ENCODE measurements at regions not wholly inside any gene's neighbourhood (a gene's known extent, or its start where the extent isn't known, plus 50 kb on each side); places are given as distances from the start of the nearest gene placed in this dataset.
"Not testable (repeated sequence)": the region's sequence is repeated elsewhere in the genome, so short reads cannot be mapped to it uniquely, and the experiment has no call there.

- no peak for DNase-seq
Measured at GRCh38 chr16:59658572-59658971, 924.5 kb upstream of the GOT2 start.

GRCh38 chr16:59655031-59655430 is 920.9 kb upstream of the GOT2 start:
- no peak for DNase-seq

- no peak for DNase-seq
Measured at GRCh38 chr16:59654455-59654854, 920.3 kb upstream of the GOT2 start.

- DNase-seq, result no peak
Measured at GRCh38 chr16:59651662-59652061, 917.5 kb upstream of the GOT2 start.

- DNase-seq, result no peak
Measured at GRCh38 chr16:59645194-59645593, 911.1 kb upstream of the GOT2 start.

- DNase-seq, result no peak
Measured at GRCh38 chr16:59635674-59636073, 901.6 kb upstream of the GOT2 start.

GRCh38 chr16:59634951-59635350 is 900.8 kb upstream of the GOT2 start:
- DNase-seq, result no peak

GRCh38 chr16:59634004-59634579 is 900.0 kb upstream of the GOT2 start:
- DNase-seq, result no peak

GRCh38 chr16:59632276-59632855 is 898.2 kb upstream of the GOT2 start:
- DNase-seq, result no peak

- DNase-seq, result not testable (repeated sequence)
Measured at GRCh38 chr16:59624381-59624780, 890.3 kb upstream of the GOT2 start.

- DNase-seq, result no peak
Measured at GRCh38 chr16:59614466-59615240, 880.5 kb upstream of the GOT2 start.

GRCh38 chr16:59612910-59613620 is 878.9 kb upstream of the GOT2 start:
- not testable (repeated sequence) for DNase-seq

- no peak for DNase-seq
Measured at GRCh38 chr16:59612094-59612493, 878.0 kb upstream of the GOT2 start.

- DNase-seq, result no peak
Measured at GRCh38 chr16:59611556-59611955, 877.4 kb upstream of the GOT2 start.

- DNase-seq, result no peak
Measured at GRCh38 chr16:59605706-59606105, 871.6 kb upstream of the GOT2 start.

- DNase-seq, result no peak
Measured at GRCh38 chr16:59604354-59604753, 870.2 kb upstream of the GOT2 start.

GRCh38 chr16:59601452-59601851 is 867.3 kb upstream of the GOT2 start:
- no peak for DNase-seq

GRCh38 chr16:59597269-59597668 is 863.2 kb upstream of the GOT2 start:
- no peak for DNase-seq

GRCh38 chr16:59596693-59597092 is 862.6 kb upstream of the GOT2 start:
- no peak for DNase-seq

- DNase-seq, result no peak
Measured at GRCh38 chr16:59593194-59593661, 859.1 kb upstream of the GOT2 start.

GRCh38 chr16:59591480-59591879 is 857.4 kb upstream of the GOT2 start:
- DNase-seq, result no peak

- no peak for DNase-seq
Measured at GRCh38 chr16:59590845-59591244, 856.7 kb upstream of the GOT2 start.

GRCh38 chr16:59586331-59586730 is 852.2 kb upstream of the GOT2 start:
- DNase-seq, result no peak

- DNase-seq, result no peak
Measured at GRCh38 chr16:59574296-59574695, 840.2 kb upstream of the GOT2 start.
